Ascending aorta (tissue), 2 donors: ENCODE measurements at regions not wholly inside any gene's neighbourhood (a gene's known extent, or its start where the extent isn't known, plus 50 kb on each side); places are given as distances from the start of the nearest gene placed in this dataset.
A peak's percentile ranks its signal among the peaks of the same experiment; 100 is the strongest.

Experiments
- DNase-seq, 2 donors: peaks; one replicate each; pipeline ENCODE4 v3.0.0-alpha.2; 2019; ENCODE audit warnings: low spot score in 2 of 2
- H3K27ac ChIP-seq, 2 donors: fragments of 200-600 bp; sonication (generic); one replicate each; pipeline ENCODE4 v1.5.1; 2016 to 2017; ENCODE audit warnings: mild to moderate bottlenecking in 1 of 2
- H3K27me3 ChIP-seq: fragments of 200-600 bp; sonication (generic); one replicate; pipeline ENCODE4 v1.5.1; 2017
- H3K36me3 ChIP-seq, 2 donors: fragments of 200-600 bp; sonication (generic); one replicate each; pipeline ENCODE4 v1.5.1; 2016
- H3K4me1 ChIP-seq, 2 donors: fragments of 200-600 bp; sonication (generic); one replicate each; pipeline ENCODE4 v1.5.1; 2016 to 2017; ENCODE audit warnings: mild to moderate bottlenecking in 1 of 2
- H3K4me3 ChIP-seq, 2 donors: fragments of 200-600 bp; sonication (generic); one replicate each; pipeline ENCODE4 v1.5.1; 2016 to 2017; ENCODE audit warnings: mild to moderate bottlenecking in 1 of 2
- H3K9me3 ChIP-seq, 2 donors: fragments of 200-600 bp; sonication (generic); one replicate each; pipeline ENCODE4 v1.5.1; 2016
- CTCF ChIP-seq, 3 experiments: fragments of 200-600 bp in 2 of 3; fragments of 450-650 bp in 1 of 3; sonication (generic) in 2 of 3; IDR thresholded peaks; one replicate each; pipeline ENCODE4 v1.5.1; 2016 to 2019; ENCODE audit warnings: antibody characterized with exemption in 3 of 3, mild to moderate bottlenecking in 1 of 3, moderate library complexity in 1 of 3
- intact Hi-C: fragments of 100-400 bp; cut with DNase I; formaldehyde crosslinking; loops from one replicate; pipeline ENCODE4 v1.15.1; 2023

GRCh38 chr22:47371263-47372090 is 609.0 kb downstream of the TBC1D22A start:
- peak in 1 of 2 donors; percentile 56 for DNase-seq
- H3K27me3 ChIP-seq: no peaks in the 10 kb centered on the region
- no peaks in the 10 kb centered on the region for H3K4me1 ChIP-seq
- H3K4me3 ChIP-seq: no peak overlapping the region
- no peaks in the 10 kb centered on the region for H3K9me3 ChIP-seq
- H3K27ac ChIP-seq: no peak overlapping the region
- no peak for TF ChIP-seq CTCF (IDR thresholded peaks at IDR 0.05)
- intact Hi-C loops: no loop called here
- no peaks in the 10 kb centered on the region for H3K36me3 ChIP-seq

GRCh38 chr22:47370448-47371262 is 608.2 kb downstream of the TBC1D22A start:
- H3K4me3 ChIP-seq: no peak overlapping the region
- DNase-seq: peak in 1 of 2 donors; percentile 51
- intact Hi-C loops: no loop called here
- no peak overlapping the region for H3K27ac ChIP-seq
- no peak for TF ChIP-seq CTCF (IDR thresholded peaks at IDR 0.05)
- H3K36me3 ChIP-seq: no peaks in the 10 kb centered on the region
- H3K27me3 ChIP-seq: no peaks in the 10 kb centered on the region
- H3K9me3 ChIP-seq: no peaks in the 10 kb centered on the region
- H3K4me1 ChIP-seq: no peaks in the 10 kb centered on the region

- intact Hi-C loops: no loop called here
- Histone ChIP-seq H3K9me3 (no peaks in the 10 kb centered on the region), H3K4me1 (no peaks in the 10 kb centered on the region), H3K4me3 (no peak overlapping the region), H3K36me3 (no peaks in the 10 kb centered on the region), H3K27me3 (no peaks in the 10 kb centered on the region), H3K27ac (no peak overlapping the region)
- no peak for TF ChIP-seq CTCF (IDR thresholded peaks at IDR 0.05)
- DNase-seq: peak in 1 of 2 donors; percentile 15
Observed at GRCh38 chr22:47369431-47370015, 607.1 kb downstream of the TBC1D22A start.

GRCh38 chr22:47369020-47369419 is 606.6 kb downstream of the TBC1D22A start:
- no peaks in the 10 kb centered on the region for H3K36me3 ChIP-seq
- TF ChIP-seq CTCF (IDR thresholded peaks at IDR 0.05): no peak
- no peaks in the 10 kb centered on the region for H3K4me1 ChIP-seq
- H3K27me3 ChIP-seq: no peaks in the 10 kb centered on the region
- H3K27ac ChIP-seq: no peak overlapping the region
- intact Hi-C loops: no loop called here
- H3K9me3 ChIP-seq: no peaks in the 10 kb centered on the region
- no peak overlapping the region for H3K4me3 ChIP-seq
- peak in 1 of 2 donors; percentile 34 for DNase-seq

GRCh38 chr22:47367993-47368945 is 605.8 kb downstream of the TBC1D22A start:
- no peaks in the 10 kb centered on the region for H3K9me3 ChIP-seq
- H3K4me1 ChIP-seq: no peaks in the 10 kb centered on the region
- no peak overlapping the region for H3K4me3 ChIP-seq
- H3K27ac ChIP-seq: no peak overlapping the region
- H3K27me3 ChIP-seq: no peaks in the 10 kb centered on the region
- intact Hi-C loops: no loop called here
- TF ChIP-seq CTCF (IDR thresholded peaks at IDR 0.05): no peak
- DNase-seq: peak in 1 of 2 donors; percentile 50
- no peaks in the 10 kb centered on the region for H3K36me3 ChIP-seq
